Fibroblast of villous mesenchyme (primary cell): ENCODE measurements at regions not wholly inside any gene's neighbourhood (a gene's known extent, or its start where the extent isn't known, plus 50 kb on each side); places are given as distances from the start of the nearest gene placed in this dataset.

Source experiments
- DNase-seq: peaks from one replicate; pipeline ENCODE4 v3.0.0-alpha.2; 2010; ENCODE audit warnings: low read depth
- H3K4me3 ChIP-seq: 2 replicates; pipeline ENCODE4 v1.5.1; 2011; ENCODE audit warnings: low read depth, mild to moderate bottlenecking, low read length
- TF ChIP-seq, protein P1 (sequence below): IDR thresholded peaks from 2 replicates; pipeline ENCODE4 v1.5.1; 2012; ENCODE audit warnings: low read depth, mild to moderate bottlenecking, low read length; ENCODE audit not compliant: insufficient read depth

DNA sequence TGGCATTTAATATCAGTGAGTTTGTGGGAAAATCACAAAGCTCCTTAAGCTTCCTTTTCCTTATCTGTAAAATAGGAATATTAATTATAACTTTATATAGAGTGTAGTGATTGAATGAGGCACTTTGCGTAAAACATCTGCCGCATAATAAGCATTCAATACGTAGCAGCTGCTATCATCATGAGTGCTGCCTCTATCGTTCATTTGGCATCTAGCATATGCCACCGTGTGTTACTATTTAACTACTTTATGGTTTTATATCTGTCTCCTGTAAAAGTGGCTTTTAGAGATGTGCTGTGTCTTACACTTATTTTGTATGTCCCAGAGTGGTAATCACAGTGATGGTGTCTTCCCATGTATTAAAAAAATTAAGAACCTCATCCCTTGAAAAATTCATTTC, 729.6 kb downstream of the SORCS3 start:
- no peak overlapping the region for H3K4me3 ChIP-seq
- TF ChIP-seq, protein P1, sequence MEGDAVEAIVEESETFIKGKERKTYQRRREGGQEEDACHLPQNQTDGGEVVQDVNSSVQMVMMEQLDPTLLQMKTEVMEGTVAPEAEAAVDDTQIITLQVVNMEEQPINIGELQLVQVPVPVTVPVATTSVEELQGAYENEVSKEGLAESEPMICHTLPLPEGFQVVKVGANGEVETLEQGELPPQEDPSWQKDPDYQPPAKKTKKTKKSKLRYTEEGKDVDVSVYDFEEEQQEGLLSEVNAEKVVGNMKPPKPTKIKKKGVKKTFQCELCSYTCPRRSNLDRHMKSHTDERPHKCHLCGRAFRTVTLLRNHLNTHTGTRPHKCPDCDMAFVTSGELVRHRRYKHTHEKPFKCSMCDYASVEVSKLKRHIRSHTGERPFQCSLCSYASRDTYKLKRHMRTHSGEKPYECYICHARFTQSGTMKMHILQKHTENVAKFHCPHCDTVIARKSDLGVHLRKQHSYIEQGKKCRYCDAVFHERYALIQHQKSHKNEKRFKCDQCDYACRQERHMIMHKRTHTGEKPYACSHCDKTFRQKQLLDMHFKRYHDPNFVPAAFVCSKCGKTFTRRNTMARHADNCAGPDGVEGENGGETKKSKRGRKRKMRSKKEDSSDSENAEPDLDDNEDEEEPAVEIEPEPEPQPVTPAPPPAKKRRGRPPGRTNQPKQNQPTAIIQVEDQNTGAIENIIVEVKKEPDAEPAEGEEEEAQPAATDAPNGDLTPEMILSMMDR, result no peak
- no peak for DNase-seq

DNA sequence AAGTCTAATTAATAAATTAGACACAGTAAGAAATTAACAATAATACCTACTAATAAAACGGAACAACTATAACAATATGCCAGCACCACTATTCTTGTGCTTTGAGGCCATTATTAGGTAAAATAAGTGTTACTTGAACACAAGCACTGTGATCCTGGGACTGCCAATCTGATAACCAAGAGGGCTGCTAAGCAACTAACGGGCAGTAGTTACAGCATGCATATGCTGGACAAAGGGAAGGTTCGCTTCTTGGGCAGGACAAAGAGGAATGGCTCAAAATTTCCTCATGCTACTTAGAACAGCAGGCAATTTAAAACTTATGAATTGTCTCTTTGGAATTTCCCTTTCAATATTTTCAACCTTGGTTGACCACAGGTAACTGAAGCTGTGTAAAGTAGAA, 718.6 kb downstream of the SORCS3 start:
- DNase-seq, result no peak
- no peak overlapping the region for H3K4me3 ChIP-seq
- TF ChIP-seq, protein P1, result no peak

DNA sequence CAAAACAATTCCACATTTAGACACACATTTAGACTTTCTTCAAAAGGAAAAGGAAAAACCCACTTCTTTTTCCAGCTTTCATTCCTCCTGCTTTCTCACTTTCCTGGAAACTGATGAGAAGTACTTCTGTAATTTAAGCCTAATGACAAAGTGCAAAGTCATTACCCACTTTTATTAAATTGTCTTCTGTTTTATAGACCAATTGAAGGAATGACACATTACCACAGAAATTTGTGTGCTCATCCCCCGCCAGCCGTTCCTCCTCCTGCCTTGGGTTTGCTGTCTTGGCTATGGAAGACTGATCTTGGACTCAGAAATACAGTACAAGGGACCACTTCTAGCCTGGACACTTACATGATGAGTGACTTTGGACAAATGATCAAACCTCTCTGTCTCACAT, 717.8 kb downstream of the SORCS3 start:
- no peak overlapping the region for H3K4me3 ChIP-seq
- DNase-seq, result no peak
- TF ChIP-seq, protein P1, result no peak

GRCh38 chr10:105356626-105357025, 715.5 kb downstream of the SORCS3 start:
- TF ChIP-seq, protein P1, result no peak
- no peak overlapping the region for H3K4me3 ChIP-seq
- DNase-seq, result no peak

DNA sequence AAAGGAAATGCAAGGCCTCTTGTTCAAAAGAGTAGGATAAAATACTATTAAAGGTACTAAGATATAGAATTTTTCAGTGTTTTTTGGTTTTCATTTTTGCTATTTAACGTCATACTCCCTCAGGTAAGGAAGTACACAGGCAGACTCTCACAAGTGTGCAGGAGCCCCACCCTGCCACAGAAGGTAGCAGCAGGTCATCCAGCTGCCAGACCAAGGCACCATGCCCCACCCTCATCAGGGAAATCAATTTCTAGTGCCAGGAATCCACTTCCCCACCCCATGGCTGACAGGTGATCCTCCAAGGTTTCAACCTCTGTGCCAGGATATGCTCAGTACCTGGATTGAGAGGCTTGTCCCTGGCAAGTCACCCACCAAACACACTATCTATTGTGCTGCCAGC, 712.9 kb downstream of the SORCS3 start:
- H3K4me3 ChIP-seq, result no peak overlapping the region
- no peak for DNase-seq
- TF ChIP-seq, protein P1, result no peak

- TF ChIP-seq, protein P1, result no peak
- no peak overlapping the region for H3K4me3 ChIP-seq
- DNase-seq, result no peak
Observed at GRCh38 chr10:105352827-105353226, 711.7 kb downstream of the SORCS3 start.

DNA sequence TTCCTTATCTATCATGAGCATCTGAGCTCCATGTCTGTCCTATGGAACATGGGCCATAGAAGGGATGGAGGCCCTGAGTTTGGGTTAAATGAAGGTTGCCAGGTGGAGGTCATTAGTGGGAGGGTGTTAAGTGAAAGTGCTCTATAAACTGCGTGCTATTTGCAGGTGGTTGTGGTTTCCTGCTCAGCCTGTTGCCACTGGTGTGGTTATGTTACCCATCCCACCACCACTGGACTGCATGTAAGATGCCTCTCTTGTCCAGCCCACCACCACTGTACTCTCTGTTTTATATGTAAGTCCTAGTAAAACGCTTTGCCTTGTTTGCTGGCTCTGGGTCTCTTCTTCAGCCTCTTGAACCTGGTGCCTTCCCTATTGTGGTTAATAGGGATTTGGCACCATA, 711.2 kb downstream of the SORCS3 start:
- no peak for DNase-seq
- no peak overlapping the region for H3K4me3 ChIP-seq
- TF ChIP-seq, protein P1, result no peak
